ENCODE measurements at regions not wholly inside any gene's neighbourhood (a gene's known extent, or its start where the extent isn't known, plus 50 kb on each side); places are given as distances from the start of the nearest gene placed in this dataset.

GRCh38 chr14:98022541-98023520 is 1225.6 kb downstream of the VRK1 start:
- TF ChIP-seq MIXL1 (CRISPR knock-in tag; IDR thresholded peaks at IDR 0.05) (no peak), ATF7 (IDR thresholded peaks at IDR 0.05) (no peak), ATF7 (CRISPR knock-in tag; IDR thresholded peaks at IDR 0.05) (no peak), SRSF1 (optimal IDR thresholded peaks at IDR 0.05; ENCODE audit: low read depth, low read length) (no peak), E2F1 (CRISPR knock-in tag; IDR thresholded peaks at IDR 0.05) (no peak), POLR2A (IDR thresholded peaks at IDR 0.05; ENCODE audit: insufficient read depth in 1 of 2, low read depth in 2 of 2, low read length in 2 of 2) (no peak), POLR2AphosphoS2 (IDR thresholded peaks at IDR 0.05; ENCODE audit: low read depth, low read length) (no peak), ZSCAN25 (CRISPR knock-in tag; IDR thresholded peaks at IDR 0.05) (no peak), EP300 (IDR thresholded peaks at IDR 0.05; ENCODE audit: low read depth in 2 of 2, low read length in 2 of 2) (no peak), EP300 (CRISPR knock-in tag; IDR thresholded peaks at IDR 0.05; ENCODE audit: borderline replicate concordance) (no peak), FOSL2 (CRISPR knock-in tag; IDR thresholded peaks at IDR 0.05) (no peak), ZNF768 (CRISPR knock-in tag; IDR thresholded peaks at IDR 0.05) (no peak), BHLHE40 (IDR thresholded peaks at IDR 0.05; ENCODE audit: low read length) (no peak)
- TF ChIP-seq, protein P1, sequence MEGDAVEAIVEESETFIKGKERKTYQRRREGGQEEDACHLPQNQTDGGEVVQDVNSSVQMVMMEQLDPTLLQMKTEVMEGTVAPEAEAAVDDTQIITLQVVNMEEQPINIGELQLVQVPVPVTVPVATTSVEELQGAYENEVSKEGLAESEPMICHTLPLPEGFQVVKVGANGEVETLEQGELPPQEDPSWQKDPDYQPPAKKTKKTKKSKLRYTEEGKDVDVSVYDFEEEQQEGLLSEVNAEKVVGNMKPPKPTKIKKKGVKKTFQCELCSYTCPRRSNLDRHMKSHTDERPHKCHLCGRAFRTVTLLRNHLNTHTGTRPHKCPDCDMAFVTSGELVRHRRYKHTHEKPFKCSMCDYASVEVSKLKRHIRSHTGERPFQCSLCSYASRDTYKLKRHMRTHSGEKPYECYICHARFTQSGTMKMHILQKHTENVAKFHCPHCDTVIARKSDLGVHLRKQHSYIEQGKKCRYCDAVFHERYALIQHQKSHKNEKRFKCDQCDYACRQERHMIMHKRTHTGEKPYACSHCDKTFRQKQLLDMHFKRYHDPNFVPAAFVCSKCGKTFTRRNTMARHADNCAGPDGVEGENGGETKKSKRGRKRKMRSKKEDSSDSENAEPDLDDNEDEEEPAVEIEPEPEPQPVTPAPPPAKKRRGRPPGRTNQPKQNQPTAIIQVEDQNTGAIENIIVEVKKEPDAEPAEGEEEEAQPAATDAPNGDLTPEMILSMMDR (CRISPR knock-in tag; IDR thresholded peaks at IDR 0.05), result no peak

Data from HepG2 (cell line).